GM10266 (cell line): ENCODE measurements at regions not wholly inside any gene's neighbourhood (a gene's known extent, or its start where the extent isn't known, plus 50 kb on each side); places are given as distances from the start of the nearest gene placed in this dataset.
"Not testable (repeated sequence)": the region's sequence is repeated elsewhere in the genome, so short reads cannot be mapped to it uniquely, and the experiment has no call there.

ENCODE experiments used
- DNase-seq: peaks from one replicate; pipeline ENCODE4 v3.0.0; 2012; ENCODE audit errors: extremely low spot score
- CTCF ChIP-seq: IDR thresholded peaks from 2 replicates; pipeline ENCODE4 v1.5.1; 2012; ENCODE audit warnings: mild to moderate bottlenecking, low read depth; ENCODE audit not compliant: control insufficient read depth, insufficient read depth; ENCODE audit errors: missing control alignments

GRCh38 chr12:69042970-69043369 lies 110.0 kb upstream of the CPM start:
- no peak for DNase-seq

GRCh38 chr12:69044887-69045286 lies 111.9 kb upstream of the CPM start:
- TF ChIP-seq CTCF: no peak
- no peak for DNase-seq

More at GRCh38 chr12:69042970-69043369, 110.0 kb upstream of the CPM start:
- no peak for TF ChIP-seq CTCF

GRCh38 chr12:69045430-69045829 lies 112.5 kb upstream of the CPM start:
- no peak for DNase-seq
- no peak for TF ChIP-seq CTCF

GRCh38 chr12:69046363-69046762 lies 113.4 kb upstream of the CPM start:
- TF ChIP-seq CTCF: no peak
- DNase-seq: no peak

GRCh38 chr12:69046920-69047319 lies 113.9 kb upstream of the CPM start:
- TF ChIP-seq CTCF: no peak
- DNase-seq: no peak

GRCh38 chr12:69047990-69048389 lies 115.0 kb upstream of the CPM start:
- no peak for DNase-seq
- TF ChIP-seq CTCF: no peak

GRCh38 chr12:69049855-69050254 lies 116.9 kb upstream of the CPM start:
- not testable (repeated sequence) for DNase-seq
